T-helper 1 cell treated with Interleukin-12 subunit alpha and Interleukin-12 subunit beta and Interleukin-4 antibody, amounts not matched to agents 30 μg/mL and 1 μg/mL, for 36 hours (primary cell): ENCODE measurements at regions not wholly inside any gene's neighbourhood (a gene's known extent, or its start where the extent isn't known, plus 50 kb on each side); places are given as distances from the start of the nearest gene placed in this dataset.

Experiments used
- H3K27ac Mint-ChIP-seq: one replicate; pipeline ENCODE4 v1.8.0; 2021; ENCODE audit warnings: mild to moderate bottlenecking, mixed read lengths
- H3K27me3 Mint-ChIP-seq: one replicate; pipeline ENCODE4 v1.8.0; 2021; ENCODE audit warnings: low read depth, mixed read lengths
- H3K36me3 Mint-ChIP-seq: one replicate; pipeline ENCODE4 v1.8.0; 2021; ENCODE audit warnings: low read depth, mixed read lengths
- H3K4me1 Mint-ChIP-seq: one replicate; pipeline ENCODE4 v1.8.0; 2021; ENCODE audit warnings: low read depth, mixed read lengths
- H3K4me3 Mint-ChIP-seq: one replicate; pipeline ENCODE4 v1.8.0; 2021; ENCODE audit warnings: mild to moderate bottlenecking, moderate library complexity, mixed read lengths
- H3K9me3 Mint-ChIP-seq: one replicate; pipeline ENCODE4 v1.8.0; 2021; ENCODE audit warnings: mixed read lengths

DNA sequence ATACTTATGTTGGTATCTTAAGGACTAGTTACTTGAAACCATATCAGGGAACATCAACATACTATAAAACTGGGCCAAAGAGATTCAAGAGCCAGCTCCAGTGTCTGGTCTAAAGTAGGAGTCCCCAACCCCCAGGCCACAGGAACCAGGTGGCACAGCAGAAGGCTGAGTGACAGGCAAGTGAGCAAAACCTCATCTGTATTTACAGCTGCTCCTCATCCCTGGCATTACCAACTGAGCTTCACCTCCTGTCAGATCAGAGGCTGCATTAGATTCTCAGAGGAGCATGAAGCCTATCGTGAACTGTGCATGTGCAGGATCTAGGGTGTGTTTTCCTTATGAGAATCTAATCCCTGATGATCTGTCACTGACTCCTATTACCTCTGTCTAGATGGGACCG lies 581.6 kb upstream of the CDH9 start:
- Mint-ChIP-seq H3K4me1 (no peaks in the 10 kb centered on the region), H3K27ac (no peak overlapping the region), H3K27me3 (no peaks in the 10 kb centered on the region), H3K4me3 (no peak overlapping the region), H3K36me3 (no peaks in the 10 kb centered on the region), H3K9me3 (peaks cover 16% of the 10 kb centered on the region)

DNA sequence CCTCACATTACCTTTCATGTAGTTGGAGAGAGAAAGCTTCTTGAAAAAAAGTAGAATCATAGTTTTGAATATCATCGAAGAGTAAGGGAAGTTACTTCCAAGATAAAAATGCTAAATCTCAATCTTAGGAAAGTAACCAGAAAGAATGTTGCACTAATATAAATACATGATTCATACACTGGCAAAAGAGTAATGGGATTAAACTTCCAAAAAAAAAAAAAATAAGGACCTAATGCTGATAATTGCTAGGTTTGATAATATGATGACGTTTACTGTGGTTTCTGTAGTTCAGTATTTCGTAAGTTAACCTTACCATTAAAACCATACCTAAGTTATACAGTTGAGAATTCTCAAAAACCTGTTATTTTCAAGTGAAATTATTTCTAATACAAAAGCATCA lies 573.8 kb upstream of the CDH9 start:
- Mint-ChIP-seq H3K4me1 (no peaks in the 10 kb centered on the region), H3K27me3 (no peaks in the 10 kb centered on the region), H3K27ac (no peak overlapping the region), H3K9me3 (peaks cover 36% of the 10 kb centered on the region), H3K4me3 (no peak overlapping the region), H3K36me3 (no peaks in the 10 kb centered on the region)

DNA sequence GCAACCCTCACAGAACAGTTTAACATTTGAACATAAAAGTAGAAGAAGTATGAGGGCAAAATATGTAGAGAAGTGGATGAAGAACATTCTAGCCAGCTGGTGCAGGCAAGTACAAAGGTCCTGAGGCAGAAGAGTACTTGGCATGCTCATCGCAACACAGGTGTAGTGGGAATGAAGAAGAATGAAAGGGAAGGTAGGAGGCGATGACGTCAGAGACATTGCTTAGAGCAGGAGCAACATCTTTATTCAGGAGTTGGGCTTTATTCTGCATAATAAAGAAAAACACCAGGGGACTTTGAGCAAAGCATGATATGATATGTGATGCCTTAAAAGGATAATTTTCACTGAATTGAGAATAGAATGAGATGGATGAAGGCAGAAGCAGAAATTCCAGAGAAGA lies 570.6 kb upstream of the CDH9 start:
- Mint-ChIP-seq H3K27ac (no peak overlapping the region), H3K9me3 (peaks cover 21% of the 10 kb centered on the region), H3K4me1 (no peaks in the 10 kb centered on the region), H3K36me3 (no peaks in the 10 kb centered on the region), H3K27me3 (no peaks in the 10 kb centered on the region), H3K4me3 (no peak overlapping the region)

DNA sequence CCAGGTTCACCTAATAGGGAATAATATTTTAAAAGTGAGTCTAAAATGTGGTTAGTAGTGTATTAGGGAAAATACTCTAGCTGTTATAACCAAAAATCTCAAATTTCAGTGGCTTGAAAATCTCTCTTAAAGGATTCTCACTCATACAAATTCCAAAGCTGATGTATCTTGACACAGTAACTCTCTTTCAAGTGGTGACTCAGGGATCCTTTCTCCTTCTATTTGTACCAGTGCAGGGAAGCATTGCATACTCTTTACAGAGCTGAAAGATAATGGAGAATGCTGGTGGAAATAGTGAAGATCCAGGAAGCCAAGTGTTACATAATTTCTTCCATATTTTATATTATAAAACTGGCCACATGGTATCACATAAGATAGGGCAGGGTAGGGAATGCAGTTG lies 560.2 kb upstream of the CDH9 start:
- Mint-ChIP-seq H3K27me3 (no peaks in the 10 kb centered on the region), H3K9me3 (peaks cover 19% of the 10 kb centered on the region), H3K4me3 (no peak overlapping the region), H3K36me3 (no peaks in the 10 kb centered on the region), H3K4me1 (no peaks in the 10 kb centered on the region), H3K27ac (no peak overlapping the region)

DNA sequence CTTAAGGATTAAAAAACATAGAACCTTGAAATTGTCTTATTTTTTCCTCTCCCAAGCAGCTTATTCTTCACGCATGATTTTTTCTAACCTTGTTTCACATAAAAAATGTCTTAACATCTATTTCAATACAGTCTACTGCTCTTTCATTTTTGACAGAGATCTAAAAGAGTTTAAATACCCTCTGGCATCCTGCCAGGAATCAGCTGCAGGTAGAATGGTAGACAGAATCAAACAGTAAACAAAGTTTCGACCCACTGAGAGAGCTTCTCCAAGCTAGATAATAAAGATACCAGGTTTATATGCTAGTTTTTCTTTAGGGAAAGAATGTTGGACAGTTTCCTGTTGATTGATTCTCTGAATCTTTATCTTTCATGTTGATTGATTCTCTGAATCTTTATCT lies 555.8 kb upstream of the CDH9 start:
- Mint-ChIP-seq H3K4me3 (no peak overlapping the region), H3K27me3 (no peaks in the 10 kb centered on the region), H3K4me1 (no peaks in the 10 kb centered on the region), H3K36me3 (no peaks in the 10 kb centered on the region), H3K27ac (no peak overlapping the region), H3K9me3 (peaks cover 24% of the 10 kb centered on the region)

DNA sequence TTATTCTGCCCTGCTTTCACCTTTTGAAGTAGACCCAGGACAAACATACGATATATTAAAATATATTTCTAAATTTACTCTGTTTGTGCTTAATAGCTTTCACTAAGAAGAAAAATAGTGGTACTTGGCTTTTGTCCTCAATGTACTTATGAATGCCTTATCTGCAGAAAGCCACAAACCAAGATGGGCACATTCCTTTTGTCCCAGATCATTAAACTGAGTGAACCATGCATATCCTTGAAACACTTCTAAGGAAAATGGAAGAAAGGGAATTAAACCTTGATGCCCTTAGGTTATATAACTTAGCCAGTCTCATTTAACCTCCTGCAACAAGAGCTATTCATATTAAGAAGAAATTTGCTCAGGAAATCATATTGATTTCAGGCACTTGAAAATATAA lies 553.8 kb upstream of the CDH9 start:
- H3K27me3 Mint-ChIP-seq = no peaks in the 10 kb centered on the region
- peaks cover 34% of the 10 kb centered on the region for H3K9me3 Mint-ChIP-seq
- no peaks in the 10 kb centered on the region for H3K36me3 Mint-ChIP-seq
- H3K27ac Mint-ChIP-seq = no peak overlapping the region
- no peaks in the 10 kb centered on the region for H3K4me1 Mint-ChIP-seq
- H3K4me3 Mint-ChIP-seq = no peak overlapping the region

DNA sequence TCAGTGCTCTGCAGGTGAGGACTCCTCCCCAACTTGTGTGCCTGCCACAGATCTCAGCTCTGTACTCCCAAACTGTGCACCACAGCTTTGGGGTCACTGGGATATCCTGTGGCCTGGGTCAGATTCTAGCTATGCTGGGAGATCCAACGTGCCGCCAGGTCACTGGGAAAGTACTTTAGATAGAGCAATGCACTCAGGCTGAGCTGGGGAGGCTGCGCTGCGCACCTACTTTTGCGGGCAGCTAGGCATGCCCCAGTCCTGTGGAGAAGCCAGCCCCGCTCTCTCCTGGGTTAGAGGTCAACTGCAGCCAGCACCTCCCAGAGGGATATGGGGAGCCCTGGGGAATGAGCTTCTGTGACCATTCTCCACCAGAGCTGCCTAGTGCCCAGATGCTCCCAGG lies 552.1 kb upstream of the CDH9 start:
- Mint-ChIP-seq H3K36me3 (no peaks in the 10 kb centered on the region), H3K27ac (no peak overlapping the region), H3K4me3 (no peak overlapping the region), H3K4me1 (no peaks in the 10 kb centered on the region), H3K9me3 (peaks cover 37% of the 10 kb centered on the region), H3K27me3 (no peaks in the 10 kb centered on the region)

DNA sequence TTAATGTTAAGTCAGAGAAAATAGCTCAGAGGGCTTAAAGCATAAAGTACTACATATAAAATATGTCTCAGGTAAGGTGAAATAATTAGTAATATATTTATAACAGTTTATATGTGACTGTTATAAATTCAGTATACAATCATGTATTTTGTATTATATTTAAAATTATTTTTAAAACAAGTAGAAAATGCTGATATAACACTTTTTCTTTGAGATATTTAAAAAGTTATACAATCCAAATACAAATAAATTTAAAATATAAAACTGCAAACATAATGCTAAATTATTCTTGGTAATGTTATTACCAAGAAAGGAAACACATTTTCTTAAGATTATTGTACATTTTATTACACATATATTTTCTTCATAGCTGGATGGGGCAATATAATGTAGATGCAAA lies 539.9 kb upstream of the CDH9 start:
- H3K9me3 Mint-ChIP-seq = peaks cover 17% of the 10 kb centered on the region
- no peak overlapping the region for H3K4me3 Mint-ChIP-seq
- H3K27ac Mint-ChIP-seq = no peak overlapping the region
- no peaks in the 10 kb centered on the region for H3K4me1 Mint-ChIP-seq
- H3K36me3 Mint-ChIP-seq = no peaks in the 10 kb centered on the region
- no peaks in the 10 kb centered on the region for H3K27me3 Mint-ChIP-seq

DNA sequence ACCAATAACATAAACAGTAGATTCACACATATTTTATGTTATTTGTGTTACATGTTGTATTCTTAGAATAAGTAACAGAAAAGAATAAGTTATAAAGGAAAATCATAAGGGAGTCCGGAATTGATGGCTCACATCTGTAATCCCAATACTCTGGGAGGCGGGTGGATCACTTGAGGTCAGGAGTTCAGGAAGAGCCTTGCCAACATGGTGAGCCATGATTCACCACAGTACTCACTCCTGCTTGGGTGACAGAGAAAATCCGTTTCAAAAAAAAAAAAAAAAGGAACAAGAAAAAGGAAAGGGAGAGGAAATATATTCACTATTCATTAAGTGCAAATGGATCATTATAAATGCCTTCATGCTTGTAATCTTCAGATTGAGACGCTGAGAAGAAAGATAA lies 533.3 kb upstream of the CDH9 start:
- Mint-ChIP-seq H3K27me3 (no peaks in the 10 kb centered on the region), H3K27ac (no peak overlapping the region), H3K9me3 (peaks cover 9% of the 10 kb centered on the region), H3K4me3 (no peak overlapping the region), H3K36me3 (no peaks in the 10 kb centered on the region), H3K4me1 (no peaks in the 10 kb centered on the region)

DNA sequence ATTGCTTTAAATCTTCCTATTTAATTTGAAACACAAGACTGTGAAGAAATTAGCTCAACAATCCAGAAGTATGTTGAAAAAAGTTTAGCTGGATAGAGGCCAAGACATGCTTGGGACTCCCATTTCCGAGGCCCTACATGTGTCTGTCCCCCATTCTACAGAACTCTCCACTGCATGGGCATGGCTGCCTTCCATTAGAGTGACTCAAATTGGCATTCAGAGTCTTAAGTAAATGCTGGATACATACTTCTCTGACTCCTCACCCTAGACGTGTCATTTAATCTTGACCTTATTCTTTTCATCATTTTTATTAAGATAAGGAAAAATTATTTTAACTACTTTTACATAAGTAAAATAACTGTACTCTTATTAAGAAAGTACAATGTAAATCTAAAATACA lies 530.4 kb upstream of the CDH9 start:
- H3K9me3 Mint-ChIP-seq = peaks cover under 1% of the 10 kb centered on the region
- no peaks in the 10 kb centered on the region for H3K4me1 Mint-ChIP-seq
- H3K4me3 Mint-ChIP-seq = no peak overlapping the region
- no peaks in the 10 kb centered on the region for H3K27me3 Mint-ChIP-seq
- H3K36me3 Mint-ChIP-seq = no peaks in the 10 kb centered on the region
- no peak overlapping the region for H3K27ac Mint-ChIP-seq

DNA sequence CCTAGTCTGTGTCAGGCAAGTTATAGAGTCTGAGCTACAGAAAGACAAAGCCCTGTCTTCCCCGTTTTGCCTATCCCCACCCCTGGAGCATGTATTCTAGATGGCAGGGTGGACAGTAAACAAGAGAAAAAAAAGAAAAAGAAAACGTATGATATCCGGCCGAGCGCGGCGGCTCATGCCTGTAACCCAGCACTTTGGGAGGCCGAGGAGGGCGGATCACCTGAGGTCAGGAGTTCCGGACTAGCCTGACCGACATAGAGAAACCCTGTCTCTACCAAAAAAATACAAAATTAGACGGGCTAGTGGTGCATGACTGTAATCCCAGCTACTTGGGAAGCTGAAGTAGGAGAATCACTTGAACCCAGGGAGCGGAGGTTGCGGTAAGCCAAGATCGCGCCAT lies 523.0 kb upstream of the CDH9 start:
- Mint-ChIP-seq H3K36me3 (no peaks in the 10 kb centered on the region), H3K4me1 (no peaks in the 10 kb centered on the region), H3K9me3 (peaks cover 3% of the 10 kb centered on the region), H3K4me3 (no peak overlapping the region), H3K27me3 (no peaks in the 10 kb centered on the region), H3K27ac (no peak overlapping the region)

DNA sequence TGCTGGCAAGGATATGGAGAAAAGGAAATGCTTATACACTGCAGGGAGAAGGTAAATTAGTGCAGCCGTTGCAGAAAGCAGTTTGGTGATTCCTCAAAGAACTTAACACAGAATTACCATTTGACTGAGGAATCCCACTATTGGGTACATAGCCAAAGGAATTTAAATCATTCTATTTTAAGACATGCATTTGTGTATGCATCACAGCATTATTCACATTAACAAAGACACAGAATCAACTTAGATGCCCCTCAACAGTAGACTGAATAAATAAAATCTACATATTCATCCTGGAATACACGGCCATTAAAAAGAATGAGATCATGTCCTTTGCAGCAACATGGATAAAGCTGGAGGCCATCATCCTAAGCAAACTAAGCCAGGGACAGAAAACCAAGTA lies 510.1 kb upstream of the CDH9 start:
- Mint-ChIP-seq H3K4me3 (no peak overlapping the region), H3K27ac (no peak overlapping the region)

DNA sequence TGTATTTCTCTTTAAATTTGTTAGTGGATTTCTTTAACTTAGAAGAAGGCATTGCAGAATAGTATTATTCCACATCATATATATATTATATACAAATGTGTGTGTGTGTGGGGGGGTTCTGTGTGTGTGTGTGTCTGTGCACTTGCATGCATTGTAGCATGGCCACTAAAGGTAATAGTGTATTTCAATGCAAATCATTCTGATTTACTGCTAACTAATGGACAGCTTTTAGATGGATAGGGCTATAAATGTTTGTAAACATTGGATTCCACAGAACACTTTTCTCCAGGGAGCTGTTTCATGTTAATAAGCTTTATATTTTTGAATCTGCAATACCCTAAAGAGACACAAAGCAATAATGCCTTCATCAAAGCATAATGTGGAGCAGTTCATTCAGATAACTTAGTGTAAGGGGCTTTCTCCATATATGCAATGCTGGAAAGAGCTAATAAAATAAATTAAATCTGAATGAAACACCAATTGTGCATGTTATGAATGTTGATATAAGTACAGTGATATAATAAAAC lies 496.7 kb upstream of the CDH9 start:
- H3K9me3 Mint-ChIP-seq = peaks cover 4% of the 10 kb centered on the region
- H3K27me3 Mint-ChIP-seq = no peaks in the 10 kb centered on the region
- H3K4me3 Mint-ChIP-seq = no peak overlapping the region
- no peaks in the 10 kb centered on the region for H3K36me3 Mint-ChIP-seq
- H3K4me1 Mint-ChIP-seq = no peaks in the 10 kb centered on the region
- no peak overlapping the region for H3K27ac Mint-ChIP-seq

More for the DNA sequence above, 510.1 kb upstream of the CDH9 start:
- no peaks in the 10 kb centered on the region for H3K27me3 Mint-ChIP-seq
- no peaks in the 10 kb centered on the region for H3K4me1 Mint-ChIP-seq
- H3K9me3 Mint-ChIP-seq = peaks cover 15% of the 10 kb centered on the region
- no peaks in the 10 kb centered on the region for H3K36me3 Mint-ChIP-seq

DNA sequence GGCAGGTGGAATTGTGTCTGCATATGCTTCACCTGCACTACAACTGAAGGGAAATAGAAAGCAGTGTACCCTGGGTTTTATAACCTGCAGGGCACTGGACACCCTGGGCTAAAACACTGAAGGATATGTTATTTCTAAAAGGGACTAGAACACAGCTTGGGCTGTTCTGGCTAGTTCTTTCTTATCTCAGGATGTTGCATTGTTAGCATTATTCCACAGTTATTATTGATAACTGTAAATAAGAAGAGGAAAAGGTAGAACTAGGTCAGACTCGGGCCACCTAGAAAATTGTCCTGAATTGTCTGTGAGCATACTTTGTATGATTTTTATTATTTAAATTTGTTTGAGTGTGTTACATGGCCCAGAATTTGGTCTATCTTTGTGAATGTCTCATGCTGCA lies 493.9 kb upstream of the CDH9 start:
- Mint-ChIP-seq H3K27me3 (no peaks in the 10 kb centered on the region), H3K4me3 (no peak overlapping the region), H3K36me3 (no peaks in the 10 kb centered on the region), H3K9me3 (peaks cover 12% of the 10 kb centered on the region), H3K27ac (no peak overlapping the region), H3K4me1 (no peaks in the 10 kb centered on the region)

DNA sequence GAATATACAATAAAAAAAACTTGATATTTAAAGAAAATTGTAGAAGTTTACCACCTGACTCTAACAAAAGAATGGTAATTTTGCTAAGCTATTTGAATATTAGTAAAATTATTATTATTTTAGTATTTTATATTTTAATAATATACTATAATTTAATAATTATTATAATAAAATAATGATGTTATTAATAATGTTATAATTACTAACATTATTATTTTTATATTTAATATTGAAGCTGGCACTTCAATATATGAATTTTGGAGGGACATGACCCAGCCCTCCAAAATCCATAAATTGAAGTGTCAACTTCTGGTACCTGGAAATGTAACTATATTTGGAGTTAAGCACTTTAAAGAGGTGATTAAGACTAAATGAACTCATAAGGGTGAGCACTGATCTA lies 486.1 kb upstream of the CDH9 start:
- no peaks in the 10 kb centered on the region for H3K27me3 Mint-ChIP-seq
- H3K4me1 Mint-ChIP-seq = no peaks in the 10 kb centered on the region
- no peak overlapping the region for H3K27ac Mint-ChIP-seq
- no peak overlapping the region for H3K4me3 Mint-ChIP-seq
- H3K36me3 Mint-ChIP-seq = no peaks in the 10 kb centered on the region
- H3K9me3 Mint-ChIP-seq = peaks cover 33% of the 10 kb centered on the region

DNA sequence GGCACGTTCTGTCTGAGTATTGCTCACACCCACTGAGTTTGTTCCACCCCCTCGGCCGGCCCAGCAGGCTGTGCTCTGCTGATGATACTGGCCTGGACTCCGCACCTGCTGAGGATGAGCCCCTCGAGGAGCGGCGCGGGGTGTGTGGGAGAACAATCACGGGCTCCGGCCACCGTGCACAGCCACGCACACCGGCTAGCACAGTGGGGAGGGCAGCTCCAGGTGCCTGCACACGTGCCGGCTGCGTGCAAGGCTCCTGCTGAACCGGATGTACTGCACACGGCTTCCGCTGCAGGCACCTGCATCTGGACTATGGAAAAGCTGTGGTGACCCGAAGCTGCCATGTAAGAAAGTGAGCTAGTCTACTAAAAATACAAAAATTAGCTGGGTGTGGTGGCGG lies 485.2 kb upstream of the CDH9 start:
- H3K9me3 Mint-ChIP-seq = peaks cover 37% of the 10 kb centered on the region
- no peaks in the 10 kb centered on the region for H3K27me3 Mint-ChIP-seq
- H3K4me3 Mint-ChIP-seq = no peak overlapping the region
- no peak overlapping the region for H3K27ac Mint-ChIP-seq
- H3K4me1 Mint-ChIP-seq = no peaks in the 10 kb centered on the region
- no peaks in the 10 kb centered on the region for H3K36me3 Mint-ChIP-seq
